MCF 10A (cell line): ENCODE measurements at regions not wholly inside any gene's neighbourhood (a gene's known extent, or its start where the extent isn't known, plus 50 kb on each side); places are given as distances from the start of the nearest gene placed in this dataset.

Source experiments
- BruUV-seq: library from RNA; stranded (reverse); fragments of 400-500 nt; replicated peaks from 2 replicates; lab custom pipeline; 2021; lab: Mats Ljungman, UMichigan
- CTCF ChIA-PET: fragments of 300-600 bp; sonication (Branson Sonifier 250); formaldehyde crosslinking; extraction: SDS; loops from one replicate; lab custom pipeline; 2021; ENCODE audit warnings: antibody characterized with exemption, inconsistent platforms; lab: Yijun Ruan, JAX
- POLR2A ChIA-PET: fragments of 300-600, 350-650 bp; sonication (Branson Sonifier 250); formaldehyde crosslinking; extraction: SDS; loops from one replicate; lab custom pipeline; 2020; ENCODE audit warnings: antibody characterized with exemption, inconsistent platforms; lab: Yijun Ruan, JAX
- DNase-seq: peaks from one replicate; pipeline ENCODE4 v3.0.0-alpha.2; 2018; ENCODE audit not compliant: unreplicated experiment
- H3K27ac Mint-ChIP-seq: one replicate; pipeline ENCODE4 v1.8.0; 2022; ENCODE audit warnings: mild to moderate bottlenecking, low read depth, mixed read lengths; ENCODE audit not compliant: unreplicated experiment
- H3K27me3 Mint-ChIP-seq: one replicate; pipeline ENCODE4 v1.8.0; 2022; ENCODE audit warnings: mixed read lengths; ENCODE audit not compliant: insufficient read depth, unreplicated experiment
- H3K36me3 Mint-ChIP-seq: one replicate; pipeline ENCODE4 v1.8.0; 2022; ENCODE audit warnings: mild to moderate bottlenecking, moderate library complexity, mixed read lengths; ENCODE audit not compliant: insufficient read depth, unreplicated experiment
- H3K4me1 Mint-ChIP-seq: one replicate; pipeline ENCODE4 v1.8.0; 2022; ENCODE audit warnings: mixed read lengths; ENCODE audit not compliant: insufficient read depth, unreplicated experiment
- H3K4me3 Mint-ChIP-seq: one replicate; pipeline ENCODE4 v1.8.0; 2022; ENCODE audit warnings: mild to moderate bottlenecking, moderate library complexity, mixed read lengths; ENCODE audit not compliant: unreplicated experiment
- H3K9me3 Mint-ChIP-seq: one replicate; pipeline ENCODE4 v1.8.0; 2022; ENCODE audit warnings: mixed read lengths; ENCODE audit not compliant: unreplicated experiment
- CTCF ChIP-seq: fragments of 200-600 bp; IDR thresholded peaks from one replicate; pipeline ENCODE4 v1.8.0; 2022; ENCODE audit warnings: antibody characterized with exemption, mild to moderate bottlenecking; ENCODE audit not compliant: unreplicated experiment
- intact Hi-C: fragments of 100-400 bp; cut with micrococcal nuclease; formaldehyde crosslinking; loops from 2 replicates; pipeline ENCODE4 v1.14.1; 2022

- Mint-ChIP-seq H3K36me3 (peaks cover 5% of the 10 kb centered on the region), H3K9me3 (no peaks in the 10 kb centered on the region), H3K4me3 (no peak overlapping the region), H3K27ac (no peak overlapping the region), H3K27me3 (peaks cover 21% of the 10 kb centered on the region), H3K4me1 (peaks cover 5% of the 10 kb centered on the region)
- BruUV-seq, result no TSS peak
- DNase-seq, result no peak
- ChIA-PET POLR2A (no interaction called here), CTCF (interaction anchor here (0.5 to 1.2 kb wide), 5 partner anchors 10 to 196 kb away, joined by 3 to 5 read pairs (median 3); no protein-coding TSS in a partner anchor)
- intact Hi-C loops, result no loop called here
- no peak for TF ChIP-seq CTCF
Measured at GRCh38 chr2:175432021-175432420, 250.5 kb upstream of the ATP5MC3 start.

GRCh38 chr2:175431101-175431946 lies 249.8 kb upstream of the ATP5MC3 start:
- BruUV-seq, result no TSS peak
- H3K27me3 Mint-ChIP-seq, result peaks cover 28% of the 10 kb centered on the region
- peaks cover 1% of the 10 kb centered on the region for H3K4me1 Mint-ChIP-seq
- DNase-seq, result no peak
- CTCF ChIA-PET, result interaction anchor here (0.5 to 1.2 kb wide), 5 partner anchors 9 to 197 kb away, joined by 3 to 5 read pairs (median 3); no protein-coding TSS in a partner anchor
- no peaks in the 10 kb centered on the region for H3K9me3 Mint-ChIP-seq
- peaks cover 5% of the 10 kb centered on the region for H3K36me3 Mint-ChIP-seq
- TF ChIP-seq CTCF, result no peak
- no peak overlapping the region for H3K4me3 Mint-ChIP-seq
- no peak overlapping the region for H3K27ac Mint-ChIP-seq
- POLR2A ChIA-PET, result no interaction called here
- intact Hi-C loops, result no loop called here

GRCh38 chr2:175430236-175430635 lies 248.7 kb upstream of the ATP5MC3 start:
- intact Hi-C loops, result no loop called here

More at GRCh38 chr2:175430236-175430635, 248.7 kb upstream of the ATP5MC3 start:
- H3K4me3 Mint-ChIP-seq, result no peak overlapping the region
- POLR2A ChIA-PET, result no interaction called here
- no peak for DNase-seq
- H3K36me3 Mint-ChIP-seq, result peaks cover 5% of the 10 kb centered on the region
- no TSS peak for BruUV-seq
- CTCF ChIA-PET, result no interaction called here
- no peak overlapping the region for H3K27ac Mint-ChIP-seq
- H3K4me1 Mint-ChIP-seq, result no peaks in the 10 kb centered on the region
- TF ChIP-seq CTCF, result no peak
- H3K27me3 Mint-ChIP-seq, result peaks cover 38% of the 10 kb centered on the region
- no peaks in the 10 kb centered on the region for H3K9me3 Mint-ChIP-seq
